D721Med (cell line): ENCODE measurements at regions not wholly inside any gene's neighbourhood (a gene's known extent, or its start where the extent isn't known, plus 50 kb on each side); places are given as distances from the start of the nearest gene placed in this dataset.

Experiments
- DNase-seq: peaks from one replicate; pipeline ENCODE4 v3.0.0; 2011; ENCODE audit warnings: low spot score; ENCODE audit not compliant: insufficient read length
- FAIRE-seq: peaks from 2 replicates; lab custom pipeline; 2011; peaks lifted over from hg19 to GRCh38; lab: Jason Lieb, UNC
- TF ChIP-seq, protein P1 (sequence below): IDR thresholded peaks from 2 replicates; pipeline ENCODE4 v1.5.1; 2012; ENCODE audit warnings: mild to moderate bottlenecking, control low read depth; ENCODE audit not compliant: insufficient read depth; ENCODE audit errors: missing control alignments

DNA sequence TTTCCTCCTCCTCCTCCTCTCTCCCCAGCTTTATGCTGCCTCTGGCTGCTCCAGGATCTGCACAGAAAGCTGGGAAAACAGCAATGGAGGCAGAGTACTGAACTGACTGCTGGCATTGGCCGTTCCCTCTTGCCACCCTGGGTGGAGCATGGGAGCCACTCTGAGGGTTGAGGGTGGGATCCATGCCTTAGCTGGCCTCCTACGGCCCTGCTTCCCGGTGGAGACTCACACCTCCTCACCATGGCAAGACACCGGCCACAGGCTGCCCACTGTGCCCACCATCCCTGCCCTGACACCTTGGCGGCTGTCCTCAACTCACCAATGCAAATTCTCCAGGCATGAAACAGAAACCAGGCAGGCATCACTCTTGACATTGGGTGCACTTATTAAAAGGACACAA lies 832.3 kb upstream of the ID2 start:
- FAIRE-seq (no peak), DNase-seq (no peak)
- TF ChIP-seq, protein P1, sequence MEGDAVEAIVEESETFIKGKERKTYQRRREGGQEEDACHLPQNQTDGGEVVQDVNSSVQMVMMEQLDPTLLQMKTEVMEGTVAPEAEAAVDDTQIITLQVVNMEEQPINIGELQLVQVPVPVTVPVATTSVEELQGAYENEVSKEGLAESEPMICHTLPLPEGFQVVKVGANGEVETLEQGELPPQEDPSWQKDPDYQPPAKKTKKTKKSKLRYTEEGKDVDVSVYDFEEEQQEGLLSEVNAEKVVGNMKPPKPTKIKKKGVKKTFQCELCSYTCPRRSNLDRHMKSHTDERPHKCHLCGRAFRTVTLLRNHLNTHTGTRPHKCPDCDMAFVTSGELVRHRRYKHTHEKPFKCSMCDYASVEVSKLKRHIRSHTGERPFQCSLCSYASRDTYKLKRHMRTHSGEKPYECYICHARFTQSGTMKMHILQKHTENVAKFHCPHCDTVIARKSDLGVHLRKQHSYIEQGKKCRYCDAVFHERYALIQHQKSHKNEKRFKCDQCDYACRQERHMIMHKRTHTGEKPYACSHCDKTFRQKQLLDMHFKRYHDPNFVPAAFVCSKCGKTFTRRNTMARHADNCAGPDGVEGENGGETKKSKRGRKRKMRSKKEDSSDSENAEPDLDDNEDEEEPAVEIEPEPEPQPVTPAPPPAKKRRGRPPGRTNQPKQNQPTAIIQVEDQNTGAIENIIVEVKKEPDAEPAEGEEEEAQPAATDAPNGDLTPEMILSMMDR, result no peak

DNA sequence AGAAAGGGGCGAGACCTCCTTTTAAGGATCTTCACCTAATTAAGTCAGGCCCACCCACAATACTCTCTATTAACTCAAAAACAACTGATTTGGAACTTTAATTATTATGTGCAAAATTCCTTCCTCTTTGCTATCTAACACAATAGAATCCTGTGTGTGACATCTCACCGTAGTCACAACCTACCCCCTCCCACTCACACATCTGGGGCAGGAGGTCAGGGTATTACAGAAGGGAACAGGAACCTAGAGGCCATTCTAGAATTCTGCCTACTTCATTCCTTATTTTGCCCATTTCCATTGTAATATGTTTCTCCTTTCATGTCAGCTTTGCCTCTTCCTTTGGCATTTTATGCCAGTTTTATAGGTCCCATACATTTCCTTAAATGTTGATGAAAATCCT lies 829.3 kb upstream of the ID2 start:
- DNase-seq, result no peak
- no peak for FAIRE-seq
- TF ChIP-seq, protein P1, result no peak

DNA sequence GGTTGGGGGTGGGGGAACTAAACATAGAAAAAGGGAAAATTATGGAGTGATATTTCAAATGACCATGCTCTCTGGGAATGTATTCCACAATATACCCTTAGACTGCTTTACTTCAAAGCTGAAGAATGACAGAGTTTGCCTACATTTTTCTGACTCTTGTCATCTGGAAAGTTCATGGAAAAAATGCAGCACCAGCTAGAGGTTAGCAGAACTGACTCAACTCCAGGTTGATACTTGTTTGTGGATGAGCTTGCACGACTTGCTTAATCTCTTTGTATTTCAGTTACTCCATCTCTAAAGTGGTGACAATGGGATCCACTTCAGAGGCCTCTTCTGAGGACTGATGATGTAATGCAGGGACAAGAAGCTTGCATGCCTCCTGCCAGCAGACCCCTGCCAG lies 824.0 kb upstream of the ID2 start:
- DNase-seq, result no peak
- FAIRE-seq, result no peak
- TF ChIP-seq, protein P1, result no peak

DNA sequence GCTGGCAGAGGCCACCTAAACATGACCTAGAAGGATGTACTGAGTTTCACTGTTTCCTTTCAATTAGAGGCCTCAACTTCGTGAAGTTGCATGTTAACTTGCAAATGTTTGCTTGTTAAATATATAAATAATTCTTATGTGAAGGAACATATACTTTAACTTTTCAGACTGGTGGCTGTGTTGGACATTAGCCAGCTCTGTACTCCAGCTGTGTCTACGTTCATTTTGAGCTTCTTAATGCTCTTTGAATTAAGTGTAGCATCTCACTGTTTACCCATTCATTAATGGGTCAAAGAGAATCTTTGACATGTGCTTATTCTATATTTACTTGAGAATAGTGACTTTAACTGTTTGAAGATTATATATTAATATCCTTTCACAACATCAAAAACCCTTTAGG lies 823.2 kb upstream of the ID2 start:
- FAIRE-seq (no peak), DNase-seq (no peak)
- TF ChIP-seq, protein P1, result no peak

DNA sequence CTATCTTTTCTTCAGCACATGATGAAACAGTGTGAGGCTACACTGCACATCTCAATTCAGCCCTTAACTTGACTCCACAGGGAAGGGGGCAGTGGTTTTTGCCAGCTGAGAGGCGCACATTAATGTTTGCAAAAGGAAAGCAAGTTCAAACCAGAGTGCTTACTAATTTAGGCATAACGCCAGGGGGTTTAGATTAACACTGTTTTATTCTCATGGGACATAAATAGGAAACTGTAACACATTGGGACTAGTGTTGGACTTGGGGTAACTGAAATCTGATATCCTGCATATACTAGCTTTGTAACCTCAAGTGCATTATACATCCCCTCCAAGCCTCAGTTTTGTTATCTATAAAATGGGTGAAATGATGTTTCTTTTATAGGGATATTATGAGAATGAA lies 821.2 kb upstream of the ID2 start:
- FAIRE-seq (no peak), DNase-seq (no peak)
- TF ChIP-seq, protein P1, result no peak

DNA sequence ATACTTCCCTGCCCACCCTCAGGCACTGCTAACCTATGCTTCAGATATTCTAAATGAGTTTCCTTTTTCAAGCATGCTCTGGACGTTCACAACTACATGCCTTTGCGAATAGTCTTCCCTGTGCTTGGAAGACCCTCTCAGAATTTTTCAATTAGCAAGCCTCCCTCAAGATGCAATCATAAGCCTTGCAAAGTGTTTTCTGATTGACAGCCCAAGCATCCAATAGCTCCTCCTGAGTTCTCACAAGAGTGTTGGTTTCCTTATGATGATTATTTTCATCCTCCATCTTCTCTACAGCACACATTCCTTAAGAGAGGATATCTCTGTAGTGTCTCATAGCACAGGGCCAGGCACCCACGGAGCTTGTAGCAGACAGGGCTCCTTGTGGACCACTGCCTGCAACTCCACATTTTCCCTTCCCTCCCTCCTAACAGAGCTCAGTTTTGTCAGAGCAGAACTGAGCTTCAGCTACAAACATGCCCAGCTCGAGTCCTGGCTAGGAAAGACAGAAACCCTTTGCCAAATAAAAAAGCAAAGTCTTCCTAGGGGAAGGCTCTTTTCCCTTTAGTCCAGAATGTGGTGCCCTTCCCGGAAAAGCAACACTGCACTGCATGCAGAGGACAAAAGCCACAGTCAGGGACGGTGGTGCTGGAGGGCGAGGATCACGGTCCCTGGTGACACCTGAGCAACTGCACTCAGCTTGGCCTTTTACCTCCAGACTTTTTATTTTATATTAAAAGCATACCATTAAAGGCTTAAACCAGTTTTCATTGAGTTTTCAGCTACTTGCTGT lies 819.8 kb upstream of the ID2 start:
- TF ChIP-seq, protein P1, result no peak
- DNase-seq (no peak), FAIRE-seq (no peak)

DNA sequence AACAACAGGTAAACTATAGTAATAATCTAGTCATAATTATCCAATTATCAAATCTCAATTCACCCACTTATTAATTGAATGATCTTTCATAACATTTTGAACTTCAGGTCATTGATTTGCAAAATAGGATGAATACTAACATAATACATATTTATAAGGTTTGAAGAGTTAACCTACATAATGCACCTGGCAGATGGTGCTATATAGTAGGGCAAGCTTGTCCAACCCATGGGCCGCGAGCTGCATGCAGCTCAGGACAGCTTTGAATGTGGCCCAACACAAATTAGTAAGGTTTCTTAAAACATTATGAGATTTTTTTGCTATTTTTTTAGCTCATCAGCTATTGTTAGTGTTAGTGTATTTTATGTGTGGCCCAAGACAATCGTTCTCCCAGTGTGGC lies 815.8 kb upstream of the ID2 start:
- DNase-seq (no peak), FAIRE-seq (no peak)
- TF ChIP-seq, protein P1, result no peak
